DMS 273 (cell line): ENCODE measurements at regions not wholly inside any gene's neighbourhood (a gene's known extent, or its start where the extent isn't known, plus 50 kb on each side); places are given as distances from the start of the nearest gene placed in this dataset.

Source experiments
- DNase-seq: peaks from one replicate; lab custom pipeline; 2025; ENCODE audit not compliant: unreplicated experiment; lab: John Stamatoyannopoulos, UW

- no peak for DNase-seq
Measured at GRCh38 chr15:77739591-77740378, 107.1 kb upstream of the LINGO1 start.

DNA sequence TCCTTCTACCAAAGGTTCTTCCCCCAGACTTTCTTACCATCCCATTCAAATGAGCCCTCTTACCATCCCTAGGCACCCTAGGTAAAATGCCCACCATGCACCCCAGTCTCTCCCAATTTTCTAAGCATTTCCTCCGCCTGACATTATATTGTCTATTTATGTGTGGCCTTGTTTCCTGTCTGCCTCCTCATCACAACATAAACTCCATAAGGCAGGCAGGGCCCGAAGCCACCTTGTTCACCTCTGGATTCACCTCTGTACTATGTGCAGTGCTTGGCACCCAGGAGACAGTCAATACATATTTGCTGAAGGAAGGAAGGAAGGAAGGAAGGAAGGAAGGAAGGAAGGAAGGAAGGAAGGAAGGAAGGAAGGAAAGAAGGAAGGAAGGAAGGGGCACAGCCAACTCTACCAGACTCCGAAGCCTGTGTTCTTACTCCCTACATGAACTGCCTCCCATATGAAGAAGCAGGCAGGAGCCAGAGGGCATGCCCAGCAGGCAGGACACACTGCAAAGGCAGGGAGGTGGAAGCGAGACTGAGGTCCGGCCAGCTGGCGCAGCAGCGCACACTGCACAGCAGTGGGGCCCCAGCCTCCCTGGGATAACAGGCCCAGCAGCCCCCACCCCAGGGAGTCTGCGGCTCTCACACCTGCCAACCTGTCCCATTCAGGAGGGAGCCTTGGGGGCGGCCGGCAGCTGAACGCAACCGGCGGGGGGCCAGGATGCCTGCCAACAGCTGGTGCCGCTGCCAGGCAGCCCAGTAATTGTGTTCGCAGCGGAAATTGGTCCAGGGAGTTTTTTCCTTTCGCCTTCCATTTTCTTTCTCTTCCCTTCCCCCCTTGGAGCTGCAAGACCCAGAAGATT, 106.0 kb upstream of the LINGO1 start:
- peak; percentile 81 for DNase-seq

- no peak for DNase-seq
Measured at GRCh38 chr15:77738038-77738370, 105.3 kb upstream of the LINGO1 start.

- DNase-seq = no peak
Measured at GRCh38 chr15:77737238-77738037, 104.7 kb upstream of the LINGO1 start.

DNA sequence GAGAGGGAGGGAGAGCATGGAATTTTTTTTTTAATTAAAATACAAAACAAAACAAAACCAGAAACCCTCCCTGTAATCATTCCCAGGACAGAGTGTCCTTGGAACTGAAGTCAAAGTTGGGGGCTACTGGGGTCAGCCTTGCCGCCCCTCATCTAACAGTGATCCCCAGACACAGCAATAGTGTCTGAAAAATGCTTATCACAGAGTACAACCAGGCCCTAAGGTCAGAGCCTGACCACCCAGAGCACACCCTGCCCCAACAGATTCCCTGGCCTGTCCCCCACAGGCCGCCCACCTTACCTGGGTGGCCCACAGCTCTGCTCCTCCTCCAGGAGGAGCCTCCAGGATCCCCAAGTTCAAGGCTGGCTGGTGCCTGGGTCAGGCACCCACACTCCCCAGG, 101.6 kb upstream of the LINGO1 start:
- no peak for DNase-seq

- no peak for DNase-seq
Measured at GRCh38 chr15:77733579-77734300, 101.0 kb upstream of the LINGO1 start.

- no peak for DNase-seq
Measured at GRCh38 chr15:77732514-77733335, 100.0 kb upstream of the LINGO1 start.

DNA sequence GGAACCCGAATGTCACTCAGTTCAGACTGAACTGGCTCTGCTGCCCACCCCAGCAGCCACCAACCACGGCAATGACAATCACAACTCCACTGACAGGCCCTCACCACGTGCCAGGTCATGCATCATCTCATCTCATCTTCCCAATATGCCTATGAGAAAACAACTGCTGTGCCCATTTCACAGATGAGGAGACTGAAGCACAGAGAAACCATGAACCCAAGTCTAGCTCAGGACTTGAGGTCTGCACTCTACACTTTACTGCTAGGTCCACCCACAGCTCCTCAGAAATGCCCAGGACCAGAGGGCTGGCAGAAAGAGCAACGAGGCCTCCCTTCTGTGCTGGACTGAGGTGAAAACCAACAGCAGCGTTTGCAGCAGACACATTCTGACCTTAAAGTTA, 99.2 kb upstream of the LINGO1 start:
- no peak for DNase-seq

DNA sequence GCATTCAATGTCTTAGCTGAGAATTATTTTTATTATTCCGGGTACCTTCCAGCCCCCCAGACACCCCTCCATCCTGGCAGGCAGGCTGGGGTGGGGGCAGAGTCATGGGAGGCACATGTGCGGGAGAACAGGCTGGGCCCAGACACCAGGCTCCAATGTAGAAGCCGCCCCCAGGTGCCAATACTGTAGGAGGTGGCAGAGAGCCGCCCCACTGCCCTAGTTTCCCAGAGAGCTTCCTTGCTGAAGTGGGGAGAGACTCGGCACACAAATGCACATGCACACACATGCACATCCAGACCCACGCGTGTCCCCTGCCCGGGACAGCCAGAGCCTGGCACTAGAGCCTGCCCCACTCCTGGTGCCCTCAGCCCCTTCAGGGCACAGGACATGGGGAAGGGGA, 98.4 kb upstream of the LINGO1 start:
- no peak for DNase-seq

DNA sequence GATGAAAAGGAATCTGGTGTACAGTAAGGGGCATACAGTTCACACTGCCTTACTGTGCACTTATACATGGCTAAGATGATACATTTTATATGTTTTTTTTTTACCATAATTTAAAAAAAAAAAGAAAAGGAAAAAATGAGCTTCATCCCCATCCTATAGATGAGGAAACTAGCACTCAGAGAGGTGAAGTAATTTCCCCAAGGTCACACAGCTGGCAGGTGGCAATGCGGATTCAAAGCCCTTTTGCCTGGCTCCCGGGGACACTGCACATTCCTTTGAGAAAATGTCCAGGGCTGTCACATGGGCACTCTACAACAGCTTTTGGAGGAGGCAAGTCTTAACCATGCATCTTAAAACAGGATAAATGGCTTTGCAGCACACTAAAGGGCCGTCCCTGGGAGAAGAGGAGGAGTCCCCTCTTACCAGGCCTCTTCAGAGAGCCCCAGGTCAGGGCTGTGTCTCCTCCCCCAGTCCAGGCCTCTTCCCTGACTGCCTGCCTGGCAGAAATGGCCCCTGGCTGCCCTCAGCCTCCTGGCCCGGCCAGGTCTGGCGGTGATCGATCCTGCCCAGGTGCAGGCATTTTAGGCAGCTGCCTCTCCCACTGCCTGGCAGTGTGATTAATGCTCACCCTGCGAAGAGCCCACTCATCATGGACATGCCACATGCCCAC, 95.1 kb upstream of the LINGO1 start:
- DNase-seq = no peak

DNA sequence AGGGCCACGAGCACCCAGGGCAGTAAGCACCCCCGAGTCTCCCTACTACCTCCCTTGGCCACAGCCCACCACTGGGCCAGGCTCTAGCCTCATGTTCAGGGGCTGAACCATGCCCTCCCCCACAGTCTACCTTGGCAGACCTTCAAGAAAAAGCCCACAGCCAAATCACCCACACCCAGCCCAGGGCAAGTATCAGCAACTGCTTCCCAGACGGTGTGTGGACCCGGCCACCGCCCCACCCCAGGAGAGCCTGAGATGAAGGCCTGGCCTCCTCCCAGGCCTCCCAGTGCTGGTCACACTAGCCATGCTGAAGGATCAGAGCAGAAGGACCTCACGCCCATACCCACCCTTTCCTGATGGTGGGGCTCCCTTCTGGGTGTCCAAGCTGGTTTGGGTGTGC, 92.0 kb upstream of the LINGO1 start:
- DNase-seq = no peak

- DNase-seq = no peak
Measured at GRCh38 chr15:77723756-77724155, 91.0 kb upstream of the LINGO1 start.

DNA sequence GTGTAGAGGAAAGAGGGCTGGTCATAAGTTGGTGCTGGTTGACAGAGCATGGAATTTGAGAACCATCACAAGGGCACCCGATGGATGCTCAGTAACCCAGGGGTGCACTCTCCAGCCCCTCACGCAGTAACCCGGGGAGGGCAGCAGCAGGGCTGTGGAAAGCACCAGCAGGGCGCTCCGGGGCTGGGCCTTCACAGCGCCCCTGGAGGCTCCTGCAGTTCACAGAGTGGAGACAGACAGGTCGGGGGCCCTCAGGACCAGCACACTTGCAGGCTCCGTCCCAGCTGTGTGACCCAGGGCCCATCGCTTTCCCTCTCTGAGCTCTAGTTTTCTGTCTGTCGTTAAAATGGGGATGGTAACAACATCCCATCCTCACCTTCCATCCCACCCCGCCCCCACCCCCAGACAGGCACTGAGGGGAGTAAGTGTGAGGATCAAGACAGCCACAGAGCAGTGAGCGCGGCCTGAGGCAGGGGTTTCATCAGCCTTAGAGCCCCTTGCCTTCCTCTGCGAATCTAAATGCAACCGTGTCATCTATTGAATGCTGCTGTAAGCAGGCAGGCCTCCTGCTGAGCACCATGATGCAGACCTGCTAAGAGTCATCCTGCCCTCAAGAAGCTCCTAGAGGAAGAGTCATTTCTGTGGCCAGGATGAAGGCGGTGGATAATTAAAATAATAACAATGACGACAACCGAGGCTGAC, 90.2 kb upstream of the LINGO1 start:
- DNase-seq = no peak

- no peak for DNase-seq
Measured at GRCh38 chr15:77721963-77722362, 89.3 kb upstream of the LINGO1 start.

DNA sequence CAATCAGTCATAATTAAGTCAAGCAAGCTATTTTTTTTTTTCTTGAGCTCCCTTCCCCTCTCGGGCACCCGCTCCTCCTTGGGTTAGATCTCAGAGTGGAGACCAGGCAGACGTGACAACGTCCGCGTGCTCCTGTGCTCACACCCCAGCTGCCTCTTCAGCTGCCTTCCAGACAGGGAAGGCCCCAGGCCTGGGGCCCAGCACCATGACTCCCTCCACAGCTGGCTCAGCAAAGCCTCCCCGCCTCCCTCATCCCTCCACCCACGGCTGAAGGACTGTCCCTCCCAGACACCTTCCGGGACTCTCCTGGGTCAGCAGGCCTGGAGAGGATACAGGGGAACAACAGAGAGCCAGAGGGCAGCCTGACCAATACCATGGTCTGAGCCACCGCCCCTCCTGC, 87.9 kb upstream of the LINGO1 start:
- DNase-seq = peak; percentile 51

- DNase-seq = no peak
Measured at GRCh38 chr15:77720173-77720572, 87.5 kb upstream of the LINGO1 start.

- no peak for DNase-seq
Measured at GRCh38 chr15:77719450-77719849, 86.7 kb upstream of the LINGO1 start.

- no peak for DNase-seq
Measured at GRCh38 chr15:77717333-77717990, 84.8 kb upstream of the LINGO1 start.
